ENCODE measurements at regions not wholly inside any gene's neighbourhood (a gene's known extent, or its start where the extent isn't known, plus 50 kb on each side); places are given as distances from the start of the nearest gene placed in this dataset.

DNA sequence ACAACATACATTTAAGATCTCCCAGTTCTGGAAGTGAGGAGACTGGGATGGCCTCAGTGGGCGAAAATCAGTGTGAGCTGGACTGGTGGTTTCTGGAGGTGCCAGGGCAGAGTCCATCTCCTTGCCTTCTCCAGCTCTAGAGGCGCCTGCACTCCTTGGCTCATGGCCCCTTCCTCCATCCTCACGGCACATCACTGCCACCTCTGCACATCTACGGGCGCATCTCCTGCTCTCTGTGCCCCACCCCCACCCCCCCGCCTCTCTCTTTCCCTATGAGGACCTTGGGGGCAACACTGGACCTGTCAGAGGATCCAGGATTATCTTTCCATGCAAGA lies 62.8 kb upstream of the DIO3 start:
- TF ChIP-seq CTCF (IDR thresholded peaks at IDR 0.05) (no peak), POLR2AphosphoS5 (IDR thresholded peaks at IDR 0.05) (no peak), POLR2A (IDR thresholded peaks at IDR 0.05) (no peak)

Data from prostate gland (tissue), 2 donors.